Naive thymus-derived CD4-positive, alpha-beta T cell (primary cell): ENCODE measurements at regions not wholly inside any gene's neighbourhood (a gene's known extent, or its start where the extent isn't known, plus 50 kb on each side); places are given as distances from the start of the nearest gene placed in this dataset.
A peak's percentile ranks its signal among the peaks of the same experiment; 100 is the strongest.

ENCODE experiments used
- ATAC-seq: fragments of 150-1000 bp; cut with Tn5 transposase; 2 replicates; pipeline ENCODE4 v1.10.0; 2021; ENCODE audit warnings: mild to moderate bottlenecking, moderate library complexity
- CTCF ChIA-PET: fragments of 350-600 bp; sonication (Branson Sonifier 250); formaldehyde crosslinking; loops from one replicate; lab custom pipeline; 2021; ENCODE audit warnings: antibody characterized with exemption; lab: Charles Lee
- POLR2A ChIA-PET: fragments of 350-600 bp; sonication (Branson Sonifier 250); formaldehyde crosslinking; loops from one replicate; lab custom pipeline; 2021; ENCODE audit warnings: antibody characterized with exemption, inconsistent platforms; lab: Charles Lee
- DNase-seq, 9 donors: peaks; one replicate each; pipeline versions ENCODE4 v3.0.0 to v3.0.0-alpha.2; 2020 to 2022; ENCODE audit warnings: mixed read lengths in 1 of 9
- H3K27ac ChIP-seq: one replicate; pipeline ENCODE4 v1.7.0; 2013; ENCODE audit warnings: mild to moderate bottlenecking, low read depth, low read length, moderate library complexity
- H3K27me3 ChIP-seq, 2 donors: one replicate each; pipeline ENCODE4 v1.7.0; 2013; ENCODE audit warnings: low read length in 2 of 2, mild to moderate bottlenecking in 2 of 2, moderate library complexity in 2 of 2; ENCODE audit not compliant: control insufficient read depth in 2 of 2, insufficient read depth in 2 of 2
- H3K36me3 ChIP-seq, 3 experiments: 1 replicate in 2 of 3; 2 replicates in 1 of 3; pipeline ENCODE4 v1.7.0; 2013; ENCODE audit warnings: low read length in 3 of 3, mild to moderate bottlenecking in 3 of 3, moderate library complexity in 1 of 3; ENCODE audit not compliant: insufficient read depth in 3 of 3, control insufficient read depth in 2 of 3
- H3K4me1 ChIP-seq, 2 donors: one replicate each; pipeline ENCODE4 v1.7.0; 2013; ENCODE audit warnings: low read length in 2 of 2, mild to moderate bottlenecking in 2 of 2, moderate library complexity in 1 of 2; ENCODE audit not compliant: control insufficient read depth in 2 of 2, insufficient read depth in 2 of 2
- H3K4me3 ChIP-seq: 2 replicates; pipeline ENCODE4 v1.7.0; 2013; ENCODE audit warnings: mild to moderate bottlenecking, low read length
- H3K9me3 ChIP-seq, 3 experiments: 1 replicate in 2 of 3; 2 replicates in 1 of 3; pipeline ENCODE4 v1.7.0; 2013; ENCODE audit warnings: low read length in 3 of 3; ENCODE audit not compliant: control insufficient read depth in 2 of 3
- H3K27ac Mint-ChIP-seq, 9 donors: one replicate each; pipeline ENCODE4 v1.8.0; 2020 to 2022; ENCODE audit warnings: mixed read lengths in 9 of 9, mild to moderate bottlenecking in 8 of 9, moderate library complexity in 5 of 9, inconsistent platforms in 2 of 9
- H3K27me3 Mint-ChIP-seq, 5 donors: one replicate each; pipeline ENCODE4 v1.8.0; 2021 to 2022; ENCODE audit warnings: mixed read lengths in 5 of 5, mild to moderate bottlenecking in 1 of 5
- H3K36me3 Mint-ChIP-seq, 5 donors: one replicate each; pipeline ENCODE4 v1.8.0; 2020 to 2022; ENCODE audit warnings: mixed read lengths in 5 of 5, mild to moderate bottlenecking in 3 of 5, inconsistent platforms in 1 of 5
- H3K4me1 Mint-ChIP-seq, 7 donors: one replicate each; pipeline ENCODE4 v1.8.0; 2020 to 2022; ENCODE audit warnings: mixed read lengths in 7 of 7, mild to moderate bottlenecking in 3 of 7, inconsistent platforms in 1 of 7
- H3K4me3 Mint-ChIP-seq, 10 donors: one replicate each; pipeline ENCODE4 v1.8.0; 2020 to 2022; ENCODE audit warnings: mild to moderate bottlenecking in 10 of 10, mixed read lengths in 10 of 10, moderate library complexity in 6 of 10, inconsistent platforms in 2 of 10
- H3K9me3 Mint-ChIP-seq, 11 donors: one replicate each; pipeline ENCODE4 v1.8.0; 2020 to 2022; ENCODE audit warnings: mixed read lengths in 11 of 11, mild to moderate bottlenecking in 4 of 11, inconsistent platforms in 1 of 11, moderate library complexity in 1 of 11
- intact Hi-C, 2 donors: fragments of 100-400 bp; cut with micrococcal nuclease; formaldehyde crosslinking; loops; one replicate each; pipeline ENCODE4 v1.15.1; 2023

GRCh38 chr6:26218824-26219223 lies 131.6 kb downstream of the HFE start:
- Mint-ChIP-seq H3K4me1 (peaks cover 6 to 26% (median 12%) of the 10 kb centered on the region in 7 donors), H3K9me3 (peaks cover 0 to 1% (median 0%) of the 10 kb centered on the region in 11 donors), H3K36me3 (no peaks in the 10 kb centered on the region), H3K27me3 (no peaks in the 10 kb centered on the region), H3K27ac (peak overlapping the region in 2 of 9 donors; percentile 2 to 48), H3K4me3 (peak overlapping the region in 3 of 10 donors; percentile 25 to 29 (median 27))
- H3K4me3 ChIP-seq, result no peak overlapping the region
- CTCF ChIA-PET, result no interaction called here
- ATAC-seq (no peak), DNase-seq (no peak)
- peaks cover 19 to 26% of the 10 kb centered on the region in 2 donors for H3K4me1 ChIP-seq
- no peaks in the 10 kb centered on the region for H3K27me3 ChIP-seq
- H3K27ac ChIP-seq, result no peak overlapping the region
- no peaks in the 10 kb centered on the region for H3K36me3 ChIP-seq
- H3K9me3 ChIP-seq, result no peaks in the 10 kb centered on the region
- intact Hi-C loops, result loop anchor here in 1 of 2 donors (5.0 kb wide), 2 partner anchors 117 to 928 kb away; a partner anchor contains a TSS
- POLR2A ChIA-PET, result interaction anchor here (0.6 to 43.4 kb wide), 11 partner anchors 9 to 93 kb away, joined by 3 to 3606 read pairs (median 8); a partner anchor contains a TSS

GRCh38 chr6:26220145-26220970 lies 133.1 kb downstream of the HFE start:
- ATAC-seq (no peak), DNase-seq (no peak)
- peak overlapping the region in 1 of 10 donors; percentile 40 for H3K4me3 Mint-ChIP-seq
- Histone ChIP-seq H3K4me1 (peaks cover 29% of the 10 kb centered on the region in 2 donors), H3K27me3 (no peaks in the 10 kb centered on the region), H3K36me3 (no peaks in the 10 kb centered on the region), H3K9me3 (peaks cover 0 to 6% (median 0%) of the 10 kb centered on the region in 3 experiments), H3K27ac (no peak overlapping the region), H3K4me3 (no peak overlapping the region)
- H3K27ac Mint-ChIP-seq, result peak overlapping the region in 4 of 9 donors; percentile 15 to 39 (median 22)
- intact Hi-C loops, result no loop called here
- H3K27me3 Mint-ChIP-seq, result no peaks in the 10 kb centered on the region
- ChIA-PET CTCF (no interaction called here), POLR2A (interaction anchor here (0.8 to 43.4 kb wide), 11 partner anchors 14 to 1651 kb away, joined by 3 to 3606 read pairs (median 10); a partner anchor contains a TSS)
- peaks cover 6 to 20% (median 7%) of the 10 kb centered on the region in 7 donors for H3K4me1 Mint-ChIP-seq
- no peaks in the 10 kb centered on the region for H3K36me3 Mint-ChIP-seq
- H3K9me3 Mint-ChIP-seq, result peaks cover 0 to 1% (median 0%) of the 10 kb centered on the region in 11 donors

- peaks cover 0 to 11% (median 0%) of the 10 kb centered on the region in 3 experiments for H3K9me3 ChIP-seq
- H3K27me3 ChIP-seq, result no peaks in the 10 kb centered on the region
- ChIA-PET POLR2A (interaction anchor here (0.8 to 43.4 kb wide), 10 partner anchors 13 to 1650 kb away, joined by 3 to 3606 read pairs (median 11); a partner anchor contains a TSS), CTCF (no interaction called here)
- H3K9me3 Mint-ChIP-seq, result peaks cover 0 to 1% (median 0%) of the 10 kb centered on the region in 11 donors
- peaks cover 21 to 29% of the 10 kb centered on the region in 2 donors for H3K4me1 ChIP-seq
- DNase-seq, result no peak
- H3K27me3 Mint-ChIP-seq, result no peaks in the 10 kb centered on the region
- H3K4me1 Mint-ChIP-seq, result peaks cover 6 to 20% (median 7%) of the 10 kb centered on the region in 7 donors
- no peak overlapping the region for H3K27ac Mint-ChIP-seq
- no peak overlapping the region for H3K4me3 Mint-ChIP-seq
- no peak for ATAC-seq
- no peak overlapping the region for H3K4me3 ChIP-seq
- no peak overlapping the region for H3K27ac ChIP-seq
- H3K36me3 Mint-ChIP-seq, result no peaks in the 10 kb centered on the region
- H3K36me3 ChIP-seq, result no peaks in the 10 kb centered on the region
- intact Hi-C loops, result no loop called here
Measured at GRCh38 chr6:26221186-26221585, 134.0 kb downstream of the HFE start.

GRCh38 chr6:26222571-26222970 lies 135.3 kb downstream of the HFE start:
- no peaks in the 10 kb centered on the region for H3K27me3 Mint-ChIP-seq
- no peak for ATAC-seq
- intact Hi-C loops, result no loop called here
- peak overlapping the region in 2 of 10 donors; percentile 20 to 86 for H3K4me3 Mint-ChIP-seq
- peak overlapping the region in 2 of 9 donors; percentile 7 to 79 for H3K27ac Mint-ChIP-seq
- Histone ChIP-seq H3K4me3 (no peak overlapping the region), H3K4me1 (peaks cover 18 to 23% of the 10 kb centered on the region in 2 donors), H3K27ac (peak overlapping the region; percentile 77), H3K9me3 (peaks cover 0 to 11% (median 0%) of the 10 kb centered on the region in 3 experiments), H3K27me3 (no peaks in the 10 kb centered on the region), H3K36me3 (no peaks in the 10 kb centered on the region)
- peak in 1 of 9 donors; percentile 22 for DNase-seq
- H3K36me3 Mint-ChIP-seq, result peaks cover 0 to 6% (median 4%) of the 10 kb centered on the region in 5 donors
- peaks cover 0 to 4% (median 0%) of the 10 kb centered on the region in 11 donors for H3K9me3 Mint-ChIP-seq
- peaks cover 9 to 28% (median 17%) of the 10 kb centered on the region in 7 donors for H3K4me1 Mint-ChIP-seq
- CTCF ChIA-PET, result interaction anchor here (0.7 to 2.4 kb wide), 5 partner anchors 13 to 1317 kb away, joined by 3 to 9 read pairs (median 5); a partner anchor contains a TSS
- POLR2A ChIA-PET, result interaction anchor here (0.6 to 43.4 kb wide), 20 partner anchors 11 to 1650 kb away, joined by 3 to 3606 read pairs (median 10); a partner anchor contains a TSS

- H3K9me3 ChIP-seq, result peaks cover 0 to 11% (median 0%) of the 10 kb centered on the region in 3 experiments
- H3K4me3 ChIP-seq, result peak overlapping the region; percentile 77
- Mint-ChIP-seq H3K4me3 (no peak overlapping the region), H3K36me3 (peaks cover 0 to 6% (median 4%) of the 10 kb centered on the region in 5 donors), H3K4me1 (peaks cover 8 to 25% (median 17%) of the 10 kb centered on the region in 7 donors), H3K27ac (peak overlapping the region in 1 of 9 donors; percentile 7), H3K27me3 (no peaks in the 10 kb centered on the region), H3K9me3 (peaks cover 0 to 4% (median 0%) of the 10 kb centered on the region in 11 donors)
- ChIA-PET POLR2A (interaction anchor here (0.6 to 43.4 kb wide), 28 partner anchors 11 to 1649 kb away, joined by 3 to 3606 read pairs (median 8); a partner anchor contains a TSS), CTCF (interaction anchor here (0.7 to 2.4 kb wide), 5 partner anchors 12 to 1318 kb away, joined by 3 to 9 read pairs (median 5); a partner anchor contains a TSS)
- DNase-seq (no peak), ATAC-seq (no peak)
- H3K27me3 ChIP-seq, result no peaks in the 10 kb centered on the region
- H3K4me1 ChIP-seq, result peaks cover 14 to 18% of the 10 kb centered on the region in 2 donors
- intact Hi-C loops, result no loop called here
- H3K27ac ChIP-seq, result peak overlapping the region; percentile 77
- H3K36me3 ChIP-seq, result no peaks in the 10 kb centered on the region
Measured at GRCh38 chr6:26223228-26223627, 136.0 kb downstream of the HFE start.
